Adipocyte (in vitro differentiated cells): ENCODE measurements at regions not wholly inside any gene's neighbourhood (a gene's known extent, or its start where the extent isn't known, plus 50 kb on each side); places are given as distances from the start of the nearest gene placed in this dataset.
"Not testable (repeated sequence)": the region's sequence is repeated elsewhere in the genome, so short reads cannot be mapped to it uniquely, and the experiment has no call there.

Experiments used
- DNase-seq: peaks from one replicate; pipeline ENCODE4 v3.0.0-alpha.2; 2015; ENCODE audit warnings: low read depth
- H3K27me3 ChIP-seq: replicated peaks from 2 replicates; pipeline ENCODE4 v1.7.0; 2013; ENCODE audit warnings: mild to moderate bottlenecking, low read length, moderate library complexity; ENCODE audit not compliant: control insufficient read depth, insufficient read depth
- H3K36me3 ChIP-seq: 2 replicates; pipeline ENCODE4 v1.7.0; 2013; ENCODE audit warnings: low read length, mild to moderate bottlenecking, moderate library complexity; ENCODE audit not compliant: control insufficient read depth, insufficient read depth, severe bottlenecking
- H3K4me1 ChIP-seq: 2 replicates; pipeline ENCODE4 v1.7.0; 2013; ENCODE audit warnings: mild to moderate bottlenecking, low read length, moderate library complexity; ENCODE audit not compliant: control insufficient read depth, insufficient read depth
- H3K4me3 ChIP-seq: 2 replicates; pipeline ENCODE4 v1.7.0; 2013; ENCODE audit warnings: mild to moderate bottlenecking, low read length, moderate library complexity
- H3K9ac ChIP-seq: 2 replicates; pipeline ENCODE4 v1.7.0; 2013; ENCODE audit warnings: mild to moderate bottlenecking, low read length, moderate library complexity
- H3K9me3 ChIP-seq: 2 replicates; pipeline ENCODE4 v1.7.0; 2013; ENCODE audit warnings: mild to moderate bottlenecking, low read length, moderate library complexity; ENCODE audit not compliant: control insufficient read depth

GRCh38 chr4:108428923-108429322, 191.5 kb upstream of the RPL34 start:
- Histone ChIP-seq H3K27me3 (no peaks in the 10 kb centered on the region), H3K4me1 (no peaks in the 10 kb centered on the region), H3K9me3 (no peaks in the 10 kb centered on the region), H3K4me3 (no peak overlapping the region), H3K36me3 (no peaks in the 10 kb centered on the region), H3K9ac (no peak overlapping the region)
- no peak for DNase-seq

DNA sequence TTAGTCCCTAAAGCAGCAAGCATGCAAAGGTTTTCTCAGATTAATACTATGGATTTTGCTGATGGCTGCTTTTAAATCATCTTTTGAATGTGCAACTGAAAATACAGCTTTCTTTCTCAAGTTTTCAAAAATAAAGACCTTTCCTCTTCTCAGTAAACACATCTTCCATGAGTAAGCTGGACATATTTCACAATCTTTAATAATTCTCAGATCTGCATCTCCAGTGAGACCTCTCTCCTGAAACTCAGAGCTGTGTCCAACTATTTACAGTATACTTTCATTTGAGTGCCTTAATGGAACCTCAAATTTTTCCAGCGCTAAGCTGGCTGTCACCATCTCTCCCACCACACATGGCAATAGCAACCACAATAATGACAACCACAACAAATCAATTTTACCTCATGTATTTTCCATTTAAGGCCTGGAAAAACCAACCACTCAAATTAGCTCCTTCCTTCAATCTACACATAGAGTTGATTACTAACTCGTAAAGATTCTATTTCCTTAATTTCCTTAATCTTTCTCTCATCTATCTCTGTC, 192.4 kb upstream of the RPL34 start:
- H3K9me3 ChIP-seq: no peaks in the 10 kb centered on the region
- no peaks in the 10 kb centered on the region for H3K4me1 ChIP-seq
- H3K36me3 ChIP-seq: no peaks in the 10 kb centered on the region
- H3K27me3 ChIP-seq: no peaks in the 10 kb centered on the region
- no peak overlapping the region for H3K9ac ChIP-seq
- no peak overlapping the region for H3K4me3 ChIP-seq
- DNase-seq: peak; percentile 69

DNA sequence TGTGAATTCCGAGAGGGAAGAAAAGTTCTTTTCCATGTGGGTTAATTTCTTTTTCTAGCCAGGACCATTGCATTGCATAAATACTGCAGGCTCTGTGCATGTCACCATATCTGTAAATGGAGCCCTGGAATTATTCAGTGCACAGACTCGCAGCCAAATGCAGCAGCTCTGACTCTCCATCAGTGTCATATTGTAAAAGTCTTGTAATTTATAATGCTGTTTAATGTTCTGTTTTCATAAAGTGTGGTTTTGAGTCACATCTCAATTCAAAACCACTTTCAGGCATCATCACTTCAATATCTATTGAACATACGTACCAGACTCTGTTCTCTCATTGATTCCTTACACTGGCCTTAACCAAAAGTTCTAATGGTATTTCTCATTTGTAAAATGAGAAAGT, 193.9 kb upstream of the RPL34 start:
- H3K9ac ChIP-seq: no peak overlapping the region
- H3K27me3 ChIP-seq: no peaks in the 10 kb centered on the region
- DNase-seq: peak; percentile 8
- no peaks in the 10 kb centered on the region for H3K4me1 ChIP-seq
- no peaks in the 10 kb centered on the region for H3K9me3 ChIP-seq
- no peak overlapping the region for H3K4me3 ChIP-seq
- H3K36me3 ChIP-seq: no peaks in the 10 kb centered on the region

GRCh38 chr4:108425988-108426387, 194.4 kb upstream of the RPL34 start:
- Histone ChIP-seq H3K9me3 (no peaks in the 10 kb centered on the region), H3K27me3 (no peaks in the 10 kb centered on the region), H3K9ac (no peak overlapping the region), H3K36me3 (no peaks in the 10 kb centered on the region), H3K4me1 (no peaks in the 10 kb centered on the region), H3K4me3 (no peak overlapping the region)
- DNase-seq: peak; percentile 66

DNA sequence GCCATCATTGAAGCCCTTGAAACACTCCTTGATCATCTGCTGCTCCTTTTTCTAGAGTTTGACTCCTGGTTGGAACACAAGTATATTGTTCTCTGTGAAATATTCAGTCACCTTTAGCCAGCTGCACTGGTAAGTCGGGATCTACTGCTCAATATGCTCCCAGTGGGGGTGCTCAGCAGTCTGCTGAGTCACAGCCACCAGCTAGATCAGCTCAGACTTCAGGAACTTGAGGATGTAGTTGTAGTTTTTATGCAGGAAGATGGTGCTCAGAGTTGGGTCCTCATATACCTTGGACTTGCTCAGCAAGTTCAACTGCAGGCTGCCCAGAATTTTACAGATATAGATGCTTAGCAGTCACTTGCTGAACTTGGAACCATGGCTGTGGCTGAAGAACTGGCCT, 202.5 kb upstream of the RPL34 start:
- H3K9me3 ChIP-seq: no peaks in the 10 kb centered on the region
- no peak for DNase-seq

DNA sequence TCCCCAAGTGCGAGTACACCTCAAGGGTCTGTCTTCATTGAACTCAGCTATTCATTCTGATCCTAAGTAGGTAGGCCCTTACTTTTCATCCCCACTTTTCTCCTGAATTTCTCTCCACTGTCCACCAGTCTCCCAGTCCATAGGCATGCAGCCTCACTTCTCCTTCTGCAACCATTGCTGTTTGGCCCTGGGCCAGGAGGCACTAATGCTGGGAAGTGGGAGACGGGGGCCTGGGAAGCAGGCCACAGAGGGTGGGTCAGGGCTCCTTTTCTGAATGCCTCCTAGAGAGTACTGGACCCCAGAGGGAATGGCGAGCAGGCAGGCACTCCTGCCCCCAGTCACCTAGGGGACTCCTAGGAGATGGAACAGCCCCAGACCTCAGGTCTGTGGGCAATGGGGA, 203.5 kb upstream of the RPL34 start:
- DNase-seq: no peak
- Histone ChIP-seq H3K4me1 (no peaks in the 10 kb centered on the region), H3K27me3 (no peaks in the 10 kb centered on the region)

More for the DNA sequence above, 202.5 kb upstream of the RPL34 start:
- Histone ChIP-seq H3K4me1 (no peaks in the 10 kb centered on the region), H3K9ac (no peak overlapping the region), H3K36me3 (no peaks in the 10 kb centered on the region), H3K4me3 (no peak overlapping the region), H3K27me3 (no peaks in the 10 kb centered on the region)

DNA sequence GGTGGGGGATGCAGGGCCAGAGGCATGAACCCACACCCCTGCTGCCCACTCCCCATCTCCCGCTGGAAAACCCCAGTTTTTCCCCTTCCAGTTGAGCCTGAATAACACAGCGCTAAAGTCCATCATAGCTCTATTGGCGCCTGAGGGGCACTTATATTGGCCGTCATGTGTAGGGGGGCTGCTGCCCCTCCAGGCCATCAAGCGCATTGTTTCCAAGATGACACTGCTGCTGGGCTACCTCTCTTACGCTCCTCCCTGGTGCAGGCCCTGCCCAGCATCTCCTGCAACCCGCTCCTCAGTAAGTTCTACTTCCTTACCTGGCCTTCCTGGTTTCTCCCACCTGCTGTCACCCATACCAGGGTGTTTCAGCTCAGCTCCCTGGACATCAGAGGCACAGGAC, 205.0 kb upstream of the RPL34 start:
- Histone ChIP-seq H3K27me3 (peaks cover 4% of the 10 kb centered on the region), H3K4me1 (no peaks in the 10 kb centered on the region), H3K9me3 (no peaks in the 10 kb centered on the region), H3K36me3 (no peaks in the 10 kb centered on the region), H3K4me3 (no peak overlapping the region), H3K9ac (no peak overlapping the region)
- no peak for DNase-seq

More for the DNA sequence above, 203.5 kb upstream of the RPL34 start:
- H3K4me3 ChIP-seq: no peak overlapping the region
- no peak overlapping the region for H3K9ac ChIP-seq
- no peaks in the 10 kb centered on the region for H3K36me3 ChIP-seq
- H3K9me3 ChIP-seq: no peaks in the 10 kb centered on the region

DNA sequence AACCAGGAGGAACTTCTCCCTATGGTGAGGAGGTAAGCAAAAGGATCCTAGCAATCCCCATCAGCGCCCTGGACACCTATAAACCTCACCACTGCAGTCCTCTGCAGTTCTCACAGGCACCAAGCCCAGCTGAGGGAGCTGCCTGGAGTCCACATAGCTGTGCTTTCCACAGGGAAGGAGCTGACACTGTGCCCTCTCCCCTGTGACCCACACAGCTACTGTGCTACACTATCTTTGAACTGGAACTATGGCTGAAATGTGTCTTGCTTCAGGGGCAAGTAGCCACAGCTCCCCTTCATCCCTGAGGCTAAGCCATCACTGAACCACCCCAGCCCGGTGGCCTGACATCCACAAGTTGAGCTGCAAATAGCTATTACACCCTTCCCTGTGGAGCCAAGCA, 208.5 kb upstream of the RPL34 start:
- no peak overlapping the region for H3K9ac ChIP-seq
- H3K4me1 ChIP-seq: no peaks in the 10 kb centered on the region
- peaks cover 4% of the 10 kb centered on the region for H3K27me3 ChIP-seq
- H3K9me3 ChIP-seq: no peaks in the 10 kb centered on the region
- H3K36me3 ChIP-seq: no peaks in the 10 kb centered on the region
- no peak overlapping the region for H3K4me3 ChIP-seq
- DNase-seq: no peak

- not testable (repeated sequence) for H3K27me3 ChIP-seq, H3K9ac ChIP-seq, DNase-seq, H3K9me3 ChIP-seq, H3K4me3 ChIP-seq, H3K36me3 ChIP-seq, H3K4me1 ChIP-seq
These were observed 210.7 kb upstream of the RPL34 start for GRCh38 chr4:108409691-108410090.

DNA sequence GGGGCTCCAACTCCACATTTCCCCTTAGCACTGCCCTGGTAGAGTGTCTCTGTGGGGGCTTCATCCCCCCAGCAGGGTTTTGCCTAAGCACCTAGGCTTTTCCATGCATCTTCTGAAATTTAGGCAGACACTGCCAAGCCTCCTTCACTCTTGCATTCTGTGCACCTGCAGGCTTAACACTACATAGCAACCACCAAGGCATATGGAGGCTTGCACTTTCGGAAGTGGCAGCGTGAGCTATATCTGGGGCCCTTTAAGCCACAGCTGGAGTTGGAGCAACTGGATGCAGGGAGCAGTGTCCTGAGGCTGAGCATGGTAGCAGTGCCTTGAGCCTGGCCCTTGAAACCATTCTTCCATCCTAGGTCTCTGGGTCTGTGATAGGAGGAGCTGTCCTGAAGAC, 214.8 kb upstream of the RPL34 start:
- Histone ChIP-seq H3K4me3 (no peak overlapping the region), H3K9ac (no peak overlapping the region), H3K9me3 (no peaks in the 10 kb centered on the region), H3K36me3 (no peaks in the 10 kb centered on the region), H3K27me3 (peaks cover under 1% of the 10 kb centered on the region), H3K4me1 (no peaks in the 10 kb centered on the region)
- no peak for DNase-seq

DNA sequence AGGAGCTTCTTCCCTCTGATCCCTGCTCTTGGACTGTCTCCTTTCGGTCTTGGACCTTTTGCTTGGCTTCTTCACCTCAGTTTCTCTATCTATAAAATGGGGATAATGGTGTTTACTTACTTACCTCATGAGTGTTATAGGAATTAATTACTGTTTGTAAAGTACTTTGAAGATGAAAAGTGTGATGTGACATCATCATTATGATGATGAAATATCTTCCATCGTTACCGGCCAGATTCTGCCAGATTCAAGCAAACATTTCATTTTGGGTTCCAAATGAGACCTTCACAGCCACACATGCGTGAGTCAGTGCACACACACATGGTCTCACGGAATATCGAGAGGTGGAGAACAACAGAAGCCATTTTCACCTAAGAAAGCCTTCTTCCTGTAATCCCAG, 220.1 kb upstream of the RPL34 start:
- no peak overlapping the region for H3K4me3 ChIP-seq
- no peaks in the 10 kb centered on the region for H3K36me3 ChIP-seq
- H3K9me3 ChIP-seq: no peaks in the 10 kb centered on the region
- peaks cover 4% of the 10 kb centered on the region for H3K27me3 ChIP-seq
- no peak for DNase-seq
- no peaks in the 10 kb centered on the region for H3K4me1 ChIP-seq
- no peak overlapping the region for H3K9ac ChIP-seq

- H3K9ac ChIP-seq: no peak overlapping the region
- H3K36me3 ChIP-seq: no peaks in the 10 kb centered on the region
- H3K4me3 ChIP-seq: no peak overlapping the region
- H3K27me3 ChIP-seq: peaks cover 9% of the 10 kb centered on the region
- no peak for DNase-seq
- no peaks in the 10 kb centered on the region for H3K4me1 ChIP-seq
- no peaks in the 10 kb centered on the region for H3K9me3 ChIP-seq
These were observed 220.6 kb upstream of the RPL34 start for GRCh38 chr4:108399610-108400265.
